Rectal smooth muscle tissue (tissue), 1 donor: ENCODE measurements at regions not wholly inside any gene's neighbourhood (a gene's known extent, or its start where the extent isn't known, plus 50 kb on each side); places are given as distances from the start of the nearest gene placed in this dataset.

ENCODE experiments used
- H3K27ac ChIP-seq: one replicate; pipeline ENCODE4 v1.7.0; 2013; ENCODE audit warnings: low read depth, low read length, inconsistent platforms
- H3K27me3 ChIP-seq: one replicate; pipeline ENCODE4 v1.7.0; 2013; ENCODE audit warnings: low read length; ENCODE audit not compliant: control insufficient read depth, insufficient read depth
- H3K36me3 ChIP-seq: one replicate; pipeline ENCODE4 v1.7.0; 2013; ENCODE audit warnings: low read length; ENCODE audit not compliant: control insufficient read depth, insufficient read depth
- H3K4me1 ChIP-seq: one replicate; pipeline ENCODE4 v1.7.0; 2013; ENCODE audit warnings: low read length; ENCODE audit not compliant: control insufficient read depth, insufficient read depth
- H3K4me3 ChIP-seq: one replicate; pipeline ENCODE4 v1.7.0; 2013; ENCODE audit warnings: low read length
- H3K9ac ChIP-seq: one replicate; pipeline ENCODE4 v1.7.0; 2013; ENCODE audit warnings: low read length

GRCh38 chr4:157978680-157979361, 194.0 kb downstream of the GASK1B start:
- no peaks in the 10 kb centered on the region for H3K4me1 ChIP-seq
- H3K4me3 ChIP-seq = no peak overlapping the region
- no peaks in the 10 kb centered on the region for H3K36me3 ChIP-seq
- H3K27ac ChIP-seq = no peak overlapping the region
- H3K9ac ChIP-seq = no peak overlapping the region
- no peaks in the 10 kb centered on the region for H3K27me3 ChIP-seq

- Histone ChIP-seq H3K36me3 (no peaks in the 10 kb centered on the region), H3K9ac (no peak overlapping the region), H3K27ac (no peak overlapping the region), H3K4me3 (no peak overlapping the region), H3K27me3 (no peaks in the 10 kb centered on the region), H3K4me1 (no peaks in the 10 kb centered on the region)
These were observed 195.7 kb downstream of the GASK1B start for GRCh38 chr4:157977086-157977485.

- Histone ChIP-seq H3K36me3 (no peaks in the 10 kb centered on the region), H3K27me3 (no peaks in the 10 kb centered on the region), H3K4me1 (no peaks in the 10 kb centered on the region), H3K4me3 (no peak overlapping the region), H3K9ac (no peak overlapping the region), H3K27ac (no peak overlapping the region)
These were observed 199.5 kb downstream of the GASK1B start for GRCh38 chr4:157973297-157973696.

- no peak overlapping the region for H3K4me3 ChIP-seq
- no peaks in the 10 kb centered on the region for H3K36me3 ChIP-seq
- no peaks in the 10 kb centered on the region for H3K27me3 ChIP-seq
- no peak overlapping the region for H3K27ac ChIP-seq
- no peaks in the 10 kb centered on the region for H3K4me1 ChIP-seq
- H3K9ac ChIP-seq = no peak overlapping the region
These were observed 208.4 kb downstream of the GASK1B start for GRCh38 chr4:157964463-157964862.

GRCh38 chr4:157961229-157961990, 211.4 kb downstream of the GASK1B start:
- H3K4me3 ChIP-seq = no peak overlapping the region
- no peaks in the 10 kb centered on the region for H3K4me1 ChIP-seq
- no peaks in the 10 kb centered on the region for H3K27me3 ChIP-seq
- no peak overlapping the region for H3K9ac ChIP-seq
- no peaks in the 10 kb centered on the region for H3K36me3 ChIP-seq
- no peak overlapping the region for H3K27ac ChIP-seq

GRCh38 chr4:157957905-157958304, 214.9 kb downstream of the GASK1B start:
- H3K4me3 ChIP-seq = no peak overlapping the region
- H3K9ac ChIP-seq = no peak overlapping the region
- H3K4me1 ChIP-seq = no peaks in the 10 kb centered on the region
- H3K27ac ChIP-seq = no peak overlapping the region
- no peaks in the 10 kb centered on the region for H3K27me3 ChIP-seq
- H3K36me3 ChIP-seq = no peaks in the 10 kb centered on the region

- Histone ChIP-seq H3K9ac (no peak overlapping the region), H3K27me3 (no peaks in the 10 kb centered on the region), H3K4me1 (no peaks in the 10 kb centered on the region), H3K36me3 (no peaks in the 10 kb centered on the region), H3K4me3 (no peak overlapping the region), H3K27ac (no peak overlapping the region)
These were observed 230.8 kb downstream of the GASK1B start for GRCh38 chr4:157942017-157942416.

GRCh38 chr4:157934151-157934550, 238.7 kb downstream of the GASK1B start:
- H3K36me3 ChIP-seq = no peaks in the 10 kb centered on the region
- H3K4me3 ChIP-seq = no peak overlapping the region
- no peak overlapping the region for H3K9ac ChIP-seq
- H3K27me3 ChIP-seq = no peaks in the 10 kb centered on the region
- no peak overlapping the region for H3K27ac ChIP-seq
- no peaks in the 10 kb centered on the region for H3K4me1 ChIP-seq

GRCh38 chr4:157932936-157933335, 239.9 kb downstream of the GASK1B start:
- Histone ChIP-seq H3K9ac (no peak overlapping the region), H3K27me3 (no peaks in the 10 kb centered on the region), H3K36me3 (no peaks in the 10 kb centered on the region), H3K4me3 (no peak overlapping the region), H3K27ac (no peak overlapping the region), H3K4me1 (no peaks in the 10 kb centered on the region)

GRCh38 chr4:157929486-157929885, 243.3 kb downstream of the GASK1B start:
- no peaks in the 10 kb centered on the region for H3K27me3 ChIP-seq
- H3K9ac ChIP-seq = no peak overlapping the region
- H3K4me1 ChIP-seq = no peaks in the 10 kb centered on the region
- no peak overlapping the region for H3K4me3 ChIP-seq
- H3K36me3 ChIP-seq = no peaks in the 10 kb centered on the region
- no peak overlapping the region for H3K27ac ChIP-seq

GRCh38 chr4:157918036-157918832, 254.6 kb downstream of the GASK1B start:
- Histone ChIP-seq H3K9ac (no peak overlapping the region), H3K4me1 (no peaks in the 10 kb centered on the region), H3K4me3 (no peak overlapping the region), H3K27ac (no peak overlapping the region), H3K27me3 (no peaks in the 10 kb centered on the region), H3K36me3 (no peaks in the 10 kb centered on the region)

GRCh38 chr4:157912212-157912611, 260.6 kb downstream of the GASK1B start:
- H3K4me3 ChIP-seq = no peak overlapping the region
- no peaks in the 10 kb centered on the region for H3K36me3 ChIP-seq
- no peak overlapping the region for H3K27ac ChIP-seq
- H3K9ac ChIP-seq = no peak overlapping the region
- no peaks in the 10 kb centered on the region for H3K4me1 ChIP-seq
- H3K27me3 ChIP-seq = no peaks in the 10 kb centered on the region
